NB4 (cell line): ENCODE measurements at regions not wholly inside any gene's neighbourhood (a gene's known extent, or its start where the extent isn't known, plus 50 kb on each side); places are given as distances from the start of the nearest gene placed in this dataset.

Experiments used
- DNase-seq: peaks from one replicate; pipeline ENCODE4 v3.0.0; 2010; ENCODE audit warnings: low read depth
- H3K4me3 ChIP-seq: one replicate; pipeline ENCODE4 v1.5.1; 2011; ENCODE audit warnings: mild to moderate bottlenecking, low read depth, low read length, moderate library complexity
- CTCF ChIP-seq: IDR thresholded peaks from one replicate; pipeline ENCODE4 v1.5.1; 2012; ENCODE audit warnings: low read depth, low read length
- MYC ChIP-seq: IDR thresholded peaks from 2 replicates; pipeline ENCODE4 v1.6.1; 2011; ENCODE audit warnings: low read depth, low read length
- POLR2A ChIP-seq: IDR thresholded peaks from 2 replicates; pipeline ENCODE4 v1.6.1; 2011; ENCODE audit warnings: mild to moderate bottlenecking; ENCODE audit not compliant: insufficient read length; ENCODE audit errors: extremely low read depth
- TF ChIP-seq, protein P1 (sequence below): IDR thresholded peaks from 2 replicates; pipeline ENCODE4 v1.6.1; 2011; ENCODE audit warnings: low read depth, low read length

DNA sequence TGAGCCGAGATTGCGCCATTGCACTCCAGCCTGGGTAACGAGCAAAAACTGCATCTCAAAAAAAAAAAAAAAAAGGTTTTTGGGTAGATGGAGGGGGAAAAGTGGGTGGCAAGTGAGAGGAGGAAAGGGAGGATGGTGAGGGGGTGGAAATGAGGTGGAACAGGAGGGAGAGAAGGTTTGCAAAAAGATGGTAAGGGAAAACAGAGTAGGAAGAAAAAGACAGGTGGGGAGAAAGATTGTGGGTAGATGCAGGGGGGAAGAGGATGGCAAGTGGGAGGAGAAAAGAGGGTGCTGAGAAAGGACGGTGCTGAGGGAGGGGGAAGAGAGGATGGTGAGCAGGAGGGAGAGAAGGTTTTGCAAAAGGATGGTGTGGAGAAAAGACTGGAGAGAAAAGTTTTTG lies 57.8 kb upstream of the C1QTNF9B start:
- no peak overlapping the region for H3K4me3 ChIP-seq
- no peak for TF ChIP-seq MYC
- no peak for TF ChIP-seq POLR2A
- TF ChIP-seq, protein P1, sequence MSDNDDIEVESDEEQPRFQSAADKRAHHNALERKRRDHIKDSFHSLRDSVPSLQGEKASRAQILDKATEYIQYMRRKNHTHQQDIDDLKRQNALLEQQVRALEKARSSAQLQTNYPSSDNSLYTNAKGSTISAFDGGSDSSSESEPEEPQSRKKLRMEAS, result no peak
- TF ChIP-seq CTCF, result no peak
- no peak for DNase-seq

- TF ChIP-seq CTCF (no peak), POLR2A (no peak), MYC (no peak)
- TF ChIP-seq, protein P1, result no peak
- no peak for DNase-seq
- H3K4me3 ChIP-seq, result no peak overlapping the region
Measured at GRCh38 chr13:23956106-23956505, 58.8 kb upstream of the C1QTNF9B start.

DNA sequence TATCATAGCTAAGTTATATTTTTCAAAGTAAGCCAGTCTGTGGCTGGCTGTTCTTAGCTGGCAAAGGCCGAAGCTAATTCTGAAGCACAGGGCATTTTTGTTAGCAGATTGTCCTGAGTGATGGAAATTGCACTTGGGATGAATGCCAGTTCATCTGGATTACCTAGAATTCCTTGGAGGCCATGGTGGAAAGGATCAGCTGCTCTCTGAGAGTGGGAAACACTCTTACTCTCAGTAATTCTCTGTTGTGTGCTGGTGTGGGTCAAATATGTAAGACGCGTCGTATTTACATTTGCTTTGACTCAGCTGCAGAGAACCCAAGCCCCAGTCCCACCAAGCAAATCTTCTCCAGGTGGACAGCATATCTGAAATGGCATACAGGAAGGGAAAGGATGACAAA lies 60.7 kb upstream of the C1QTNF9B start:
- TF ChIP-seq POLR2A (no peak), CTCF (no peak), MYC (no peak)
- TF ChIP-seq, protein P1, result no peak
- no peak for DNase-seq
- no peak overlapping the region for H3K4me3 ChIP-seq

DNA sequence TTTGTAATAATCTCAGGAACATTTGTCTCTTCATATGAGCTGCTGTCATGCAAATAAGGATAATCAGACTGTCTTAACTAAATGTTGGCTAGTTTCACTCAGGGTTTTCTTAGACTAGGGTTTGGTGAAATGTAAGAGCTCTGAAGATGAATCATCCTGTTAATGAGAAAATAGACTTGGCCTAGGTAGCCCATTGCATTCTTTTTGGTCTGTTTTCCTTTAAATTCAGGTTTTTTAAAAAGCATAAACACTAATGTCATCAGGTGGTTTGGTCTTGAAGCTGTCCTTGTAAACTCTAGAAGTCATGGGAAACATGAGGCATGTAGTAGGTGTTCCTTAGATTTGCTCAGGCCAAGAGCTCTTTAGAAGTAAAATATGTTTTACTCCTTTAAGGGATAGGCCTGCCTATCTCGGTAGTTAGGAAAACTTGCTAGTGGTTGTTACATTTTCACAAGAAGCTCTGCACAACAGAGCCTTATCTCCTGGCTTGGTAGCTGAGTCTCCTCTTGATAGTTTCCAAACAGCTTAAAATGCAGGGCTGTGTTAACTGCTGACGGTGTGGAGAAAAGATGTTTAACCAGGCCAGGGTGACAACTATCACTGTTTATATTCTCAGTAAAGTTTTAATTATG lies 62.0 kb upstream of the C1QTNF9B start:
- H3K4me3 ChIP-seq, result no peak overlapping the region
- TF ChIP-seq MYC (no peak), POLR2A (no peak), CTCF (no peak)
- TF ChIP-seq, protein P1, result no peak
- no peak for DNase-seq

DNA sequence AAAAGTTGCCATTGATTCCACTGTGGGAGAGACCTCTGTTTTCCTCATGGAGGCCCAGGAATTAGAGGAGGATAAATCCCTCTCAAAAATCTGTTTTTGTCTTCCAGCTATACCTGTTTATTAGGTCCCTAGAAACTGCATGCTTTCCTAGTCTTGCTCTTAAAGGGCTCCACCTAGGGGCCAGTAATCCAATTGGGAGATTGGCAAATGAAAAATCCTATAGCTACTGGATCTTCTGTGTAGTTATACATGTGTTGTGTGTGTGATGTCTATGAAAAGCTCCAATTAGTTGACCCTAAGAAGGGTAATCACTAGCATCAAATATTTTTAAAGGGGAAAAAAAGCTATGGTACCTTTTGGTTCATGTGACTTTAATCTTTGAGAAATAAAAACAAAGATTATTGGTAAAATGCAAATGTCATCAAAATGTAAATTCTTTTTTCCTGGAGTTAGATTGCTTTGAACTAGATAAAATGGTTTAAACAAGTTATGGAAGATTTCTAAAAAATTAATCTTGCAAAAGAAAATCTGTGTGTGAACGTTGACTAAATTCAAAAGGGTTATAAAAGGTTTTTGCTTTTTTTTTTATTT lies 63.4 kb upstream of the C1QTNF9B start:
- TF ChIP-seq CTCF, result peak; percentile 89
- TF ChIP-seq MYC, result no peak
- TF ChIP-seq, protein P1, result no peak
- TF ChIP-seq POLR2A, result no peak
- H3K4me3 ChIP-seq, result no peak overlapping the region
- peak; percentile 50 for DNase-seq
